ENCODE measurements at regions not wholly inside any gene's neighbourhood (a gene's known extent, or its start where the extent isn't known, plus 50 kb on each side); places are given as distances from the start of the nearest gene placed in this dataset.

DNA sequence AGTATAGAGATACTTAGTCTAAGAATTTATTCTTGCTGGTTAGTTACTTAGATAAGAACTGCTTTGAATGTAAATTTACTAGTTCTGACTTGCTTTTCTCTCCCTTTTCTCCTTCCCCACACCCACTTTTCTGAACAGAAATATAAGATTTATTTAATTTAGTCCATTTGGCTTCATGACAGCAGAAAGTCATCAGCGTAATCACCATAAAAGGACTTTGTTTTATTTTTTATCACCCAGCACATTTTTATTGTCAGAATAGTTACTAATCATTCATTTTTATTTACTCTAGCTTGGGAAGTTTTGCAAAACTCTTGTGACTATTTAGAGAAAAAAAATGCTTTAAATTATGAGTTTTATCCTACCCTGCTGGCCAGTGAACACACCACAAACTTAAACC lies 197.2 kb downstream of the CHRM3 start:
- TF ChIP-seq, protein P1, sequence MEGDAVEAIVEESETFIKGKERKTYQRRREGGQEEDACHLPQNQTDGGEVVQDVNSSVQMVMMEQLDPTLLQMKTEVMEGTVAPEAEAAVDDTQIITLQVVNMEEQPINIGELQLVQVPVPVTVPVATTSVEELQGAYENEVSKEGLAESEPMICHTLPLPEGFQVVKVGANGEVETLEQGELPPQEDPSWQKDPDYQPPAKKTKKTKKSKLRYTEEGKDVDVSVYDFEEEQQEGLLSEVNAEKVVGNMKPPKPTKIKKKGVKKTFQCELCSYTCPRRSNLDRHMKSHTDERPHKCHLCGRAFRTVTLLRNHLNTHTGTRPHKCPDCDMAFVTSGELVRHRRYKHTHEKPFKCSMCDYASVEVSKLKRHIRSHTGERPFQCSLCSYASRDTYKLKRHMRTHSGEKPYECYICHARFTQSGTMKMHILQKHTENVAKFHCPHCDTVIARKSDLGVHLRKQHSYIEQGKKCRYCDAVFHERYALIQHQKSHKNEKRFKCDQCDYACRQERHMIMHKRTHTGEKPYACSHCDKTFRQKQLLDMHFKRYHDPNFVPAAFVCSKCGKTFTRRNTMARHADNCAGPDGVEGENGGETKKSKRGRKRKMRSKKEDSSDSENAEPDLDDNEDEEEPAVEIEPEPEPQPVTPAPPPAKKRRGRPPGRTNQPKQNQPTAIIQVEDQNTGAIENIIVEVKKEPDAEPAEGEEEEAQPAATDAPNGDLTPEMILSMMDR (IDR thresholded peaks at IDR 0.05), result no peak
- no peak for TF ChIP-seq POLR2AphosphoS5 (IDR thresholded peaks at IDR 0.05)

Data from suprapubic skin (tissue), 3 donors.